GM12873 (cell line): ENCODE measurements at regions not wholly inside any gene's neighbourhood (a gene's known extent, or its start where the extent isn't known, plus 50 kb on each side); places are given as distances from the start of the nearest gene placed in this dataset.

ENCODE experiments used
- CTCF ChIP-seq: IDR thresholded peaks from 2 replicates; pipeline ENCODE4 v1.5.1; 2012; ENCODE audit warnings: low read depth, mild to moderate bottlenecking, moderate library complexity, low read length, control low read depth; ENCODE audit not compliant: insufficient read depth; ENCODE audit errors: missing control alignments

GRCh38 chr5:68371607-68372006, 156.1 kb downstream of the PIK3R1 start:
- no peak for TF ChIP-seq CTCF

GRCh38 chr5:68372161-68372560, 156.6 kb downstream of the PIK3R1 start:
- no peak for TF ChIP-seq CTCF

GRCh38 chr5:68373050-68373449, 157.5 kb downstream of the PIK3R1 start:
- no peak for TF ChIP-seq CTCF

- TF ChIP-seq CTCF: no peak
Observed at GRCh38 chr5:68374796-68375518, 159.4 kb downstream of the PIK3R1 start.

GRCh38 chr5:68375540-68375939, 160.0 kb downstream of the PIK3R1 start:
- no peak for TF ChIP-seq CTCF

- TF ChIP-seq CTCF: no peak
Observed at GRCh38 chr5:68376935-68377334, 161.4 kb downstream of the PIK3R1 start.

- no peak for TF ChIP-seq CTCF
Observed at GRCh38 chr5:68377733-68378132, 162.2 kb downstream of the PIK3R1 start.
